HG03432 (cell line): ENCODE measurements at regions not wholly inside any gene's neighbourhood (a gene's known extent, or its start where the extent isn't known, plus 50 kb on each side); places are given as distances from the start of the nearest gene placed in this dataset.
"Not testable (repeated sequence)": the region's sequence is repeated elsewhere in the genome, so short reads cannot be mapped to it uniquely, and the experiment has no call there.

Experiments
- ATAC-seq: cut with Tn5 transposase; IDR thresholded peaks from one replicate; pipeline ENCODE4 v1.9.1; 2021; ENCODE audit warnings: mild to moderate bottlenecking, moderate library complexity; ENCODE audit not compliant: unreplicated experiment

DNA sequence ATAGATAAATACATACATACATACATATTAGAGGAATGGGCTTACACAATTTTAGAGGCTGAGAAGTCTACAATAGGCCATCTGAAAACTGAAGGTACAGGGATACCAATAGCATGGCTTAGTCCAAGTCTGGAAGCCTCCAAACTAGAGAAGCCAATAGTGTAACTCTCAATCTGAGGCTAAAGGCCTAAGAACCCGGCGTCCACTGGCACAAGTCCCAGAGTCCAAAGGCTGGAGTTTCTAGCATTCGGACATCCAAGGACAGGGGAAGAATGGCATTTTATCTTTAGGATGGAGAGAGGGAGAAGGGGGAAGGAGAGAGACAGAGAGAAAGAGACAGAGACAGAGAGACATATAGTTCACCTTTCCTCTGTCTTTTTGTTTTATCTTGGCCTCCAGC lies 63.7 kb upstream of the SYT4 start:
- no peak for ATAC-seq

DNA sequence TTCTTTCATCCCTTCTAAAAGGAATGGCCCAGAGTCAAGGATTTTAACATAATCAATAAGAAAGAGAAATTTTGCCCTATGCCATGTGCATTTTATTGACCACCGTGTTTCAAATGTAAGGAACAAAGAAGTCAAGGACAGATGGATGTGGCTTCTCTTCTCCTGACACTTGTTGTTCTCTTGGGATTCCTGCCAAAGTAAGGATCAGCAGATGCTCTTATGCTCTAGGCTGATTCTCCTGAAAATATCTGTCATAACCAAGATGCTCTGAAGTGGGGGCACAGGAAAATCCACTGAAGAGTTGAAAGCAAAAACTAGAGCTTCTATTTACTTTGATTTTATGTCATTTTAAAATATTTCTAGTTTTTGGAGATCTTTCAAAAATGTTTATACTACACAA lies 72.9 kb upstream of the SYT4 start:
- ATAC-seq: no peak

DNA sequence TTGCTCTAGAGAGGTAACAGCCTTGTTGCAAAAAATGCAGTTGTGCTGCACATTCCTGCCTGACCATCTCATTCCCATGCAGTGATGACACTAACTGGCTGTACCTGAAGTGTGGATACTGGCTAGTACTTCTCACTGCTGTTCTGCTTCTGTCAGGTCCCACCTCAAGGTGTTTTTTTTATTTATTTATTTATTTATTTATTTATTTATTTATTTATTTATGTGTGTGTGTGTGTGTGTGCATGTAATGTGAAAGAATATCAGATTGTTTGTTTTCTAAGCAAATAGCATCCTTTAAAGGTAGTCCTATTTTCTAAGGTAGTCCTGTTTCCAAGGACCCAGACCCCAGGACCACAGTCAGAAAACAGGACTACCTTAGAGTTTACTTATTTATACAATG lies 87.2 kb upstream of the SYT4 start:
- no peak for ATAC-seq

DNA sequence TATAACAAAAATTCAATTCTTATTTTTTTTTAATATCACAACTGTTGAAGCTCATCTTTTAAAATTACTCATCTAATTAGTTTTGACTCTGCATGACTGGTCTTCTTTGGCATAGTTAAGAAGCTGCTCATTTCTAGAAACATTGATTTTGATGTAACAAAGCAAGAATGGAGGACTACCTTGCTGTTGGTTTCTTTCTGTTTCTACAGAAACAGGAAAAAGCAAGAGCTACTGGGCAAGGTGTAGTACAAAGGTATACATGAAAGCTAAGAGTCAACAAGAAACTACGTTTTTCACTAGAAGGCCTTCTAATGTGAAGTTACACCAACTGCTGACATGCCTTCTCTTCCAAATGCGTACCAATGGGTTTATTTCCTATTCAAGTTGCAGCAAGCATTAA lies 90.6 kb upstream of the SYT4 start:
- ATAC-seq: no peak

DNA sequence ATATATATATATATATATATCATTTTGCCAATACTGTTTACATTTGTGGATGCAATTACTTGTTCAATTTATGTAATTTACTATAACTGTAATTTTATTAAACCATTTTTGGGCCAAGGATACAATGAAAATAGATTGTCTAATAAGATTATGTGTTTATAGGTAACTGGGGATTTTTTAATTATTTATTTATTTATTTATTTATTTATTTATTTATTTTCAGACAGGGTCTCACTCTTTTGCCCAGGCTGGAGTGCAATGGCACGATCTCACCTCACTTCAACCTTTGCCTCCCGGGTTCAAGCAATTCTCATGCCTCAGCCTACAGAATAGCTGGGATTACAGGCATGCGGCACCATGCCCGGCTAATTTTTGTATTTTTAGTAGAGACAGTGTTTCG lies 92.0 kb upstream of the SYT4 start:
- ATAC-seq: not testable (repeated sequence)

DNA sequence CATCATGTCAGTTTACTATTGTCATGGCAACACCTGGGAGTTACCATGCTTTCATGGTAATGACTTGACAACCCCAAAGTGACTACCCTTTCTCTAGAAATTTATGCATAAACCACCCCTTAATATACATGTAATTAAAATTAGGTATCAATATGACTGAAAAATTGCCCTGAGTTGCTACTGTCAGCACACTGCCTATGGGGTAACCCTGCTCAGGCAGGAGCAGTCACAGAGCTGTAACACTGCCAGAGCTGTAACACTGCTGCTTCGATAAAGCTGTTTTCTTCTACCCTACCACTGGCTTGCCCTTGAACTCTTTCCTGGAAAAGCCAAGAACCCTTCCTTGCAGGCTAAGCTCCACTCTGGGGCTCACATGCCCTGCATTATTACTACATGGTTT lies 95.5 kb upstream of the SYT4 start:
- ATAC-seq: no peak

DNA sequence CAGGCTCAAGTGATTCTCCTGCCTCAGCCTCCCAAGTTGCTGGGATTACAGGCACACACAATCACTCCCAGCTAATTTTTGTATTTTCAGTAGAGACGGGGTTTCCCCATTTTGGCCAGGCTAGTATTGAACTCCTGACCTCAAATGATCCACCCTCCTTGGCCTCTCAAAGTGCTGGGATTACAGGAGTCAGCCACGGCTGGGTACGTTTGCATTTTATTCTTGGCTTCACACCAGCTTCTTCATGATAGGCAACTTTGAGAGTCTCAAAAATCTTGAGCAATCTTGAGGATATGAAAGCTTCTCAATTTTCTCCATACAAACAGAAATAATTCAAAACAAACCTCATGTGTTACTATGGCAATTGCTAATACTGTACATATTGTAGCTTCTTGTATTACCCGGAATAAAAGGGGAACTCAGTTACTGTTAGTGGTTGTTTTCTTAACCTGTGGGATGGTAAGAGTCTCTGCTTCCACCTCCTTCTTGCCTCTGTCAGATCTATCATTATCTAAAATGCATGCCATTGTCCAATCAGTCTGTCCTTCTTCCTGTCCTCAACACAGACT lies 102.9 kb upstream of the SYT4 start:
- no peak for ATAC-seq

DNA sequence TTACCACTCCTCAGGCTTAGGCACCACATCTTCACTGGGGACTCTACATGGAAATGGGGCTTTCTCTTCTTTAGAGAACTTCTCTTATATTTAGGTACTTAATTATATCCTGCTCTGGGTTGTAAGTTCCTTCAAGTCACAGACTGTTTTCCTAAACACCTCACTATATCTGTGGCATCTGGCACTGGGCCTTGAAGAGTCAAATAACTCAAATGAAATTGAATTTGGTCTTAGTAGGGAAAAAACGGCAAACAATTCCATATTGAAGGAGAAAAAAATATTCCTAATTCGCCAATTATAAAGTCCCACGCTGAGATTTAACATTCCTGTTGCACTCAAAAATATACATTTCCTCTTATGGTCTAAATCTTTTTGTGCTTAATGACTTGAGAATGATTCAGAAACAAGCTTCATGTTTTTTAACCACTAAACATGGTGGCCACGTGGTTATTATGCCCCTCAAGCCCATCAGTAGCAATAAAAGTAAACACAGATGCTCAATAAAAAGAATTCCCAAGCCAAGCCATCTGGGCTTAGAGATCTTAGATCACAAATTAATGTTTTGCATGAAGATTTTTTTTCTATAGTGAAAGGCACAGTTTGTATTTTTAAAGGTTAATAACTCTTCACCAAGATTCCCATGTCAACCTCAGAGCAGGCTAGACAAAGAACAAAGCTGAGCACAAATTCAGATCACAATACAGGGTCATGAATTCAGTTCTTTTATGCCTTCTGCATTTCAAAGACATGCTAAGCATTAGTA lies 105.5 kb upstream of the SYT4 start:
- ATAC-seq: no peak

DNA sequence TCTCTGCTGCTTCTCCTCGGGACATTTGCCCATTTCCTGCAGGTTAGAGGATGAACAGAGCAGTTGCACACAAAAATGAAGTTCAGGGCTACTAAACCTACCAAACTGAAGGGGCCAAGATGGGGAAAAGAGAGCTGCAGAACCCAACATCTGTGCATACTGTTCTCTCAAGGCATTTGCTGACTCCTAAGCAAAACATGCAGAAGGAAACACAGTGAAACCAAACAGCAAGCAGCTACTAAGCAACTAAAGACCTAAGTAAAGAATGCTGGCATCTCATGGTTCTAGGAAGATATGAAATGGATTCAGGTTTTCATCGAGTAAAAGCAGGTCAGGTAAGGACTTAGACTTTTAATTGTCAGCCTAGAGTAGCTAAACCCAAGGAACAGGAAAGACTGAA lies 111.9 kb upstream of the SYT4 start:
- no peak for ATAC-seq

DNA sequence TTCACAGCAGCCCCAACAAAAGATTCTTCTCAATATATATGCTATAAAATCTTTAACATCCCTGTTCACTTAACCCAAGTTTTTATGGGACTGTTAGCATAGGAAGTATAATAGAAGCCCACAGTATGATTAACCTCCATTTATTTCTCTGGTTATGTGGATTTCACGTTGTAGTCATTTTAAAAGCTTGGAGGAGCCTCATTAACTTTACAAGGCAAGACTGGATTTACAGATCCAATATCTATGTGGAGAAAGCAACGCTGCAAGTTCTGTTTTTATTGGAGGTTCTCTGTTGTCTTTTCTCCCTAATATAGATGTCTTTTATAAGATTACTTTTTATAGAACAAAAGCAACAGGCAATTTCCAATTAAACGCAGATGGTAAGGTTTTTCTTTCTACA lies 114.9 kb upstream of the SYT4 start:
- no peak for ATAC-seq

DNA sequence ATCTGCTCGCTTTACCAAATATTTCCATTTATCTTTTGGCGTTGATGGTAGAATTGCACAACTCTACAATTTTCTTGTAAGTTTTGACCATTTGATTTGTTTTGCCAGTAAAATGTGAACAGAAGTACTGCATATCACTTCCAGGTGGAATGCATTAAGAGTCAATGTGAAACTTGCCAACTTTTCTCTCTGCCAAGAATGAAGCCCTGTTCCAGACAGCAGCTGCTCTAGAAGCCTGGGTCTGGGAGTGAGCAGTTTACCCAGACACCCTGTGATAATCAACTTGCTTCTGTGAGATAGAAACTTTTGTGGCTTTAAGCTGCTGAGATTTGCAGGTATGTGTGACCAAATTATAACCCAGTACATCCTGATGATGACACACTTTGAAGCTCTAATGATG lies 115.9 kb upstream of the SYT4 start:
- no peak for ATAC-seq

DNA sequence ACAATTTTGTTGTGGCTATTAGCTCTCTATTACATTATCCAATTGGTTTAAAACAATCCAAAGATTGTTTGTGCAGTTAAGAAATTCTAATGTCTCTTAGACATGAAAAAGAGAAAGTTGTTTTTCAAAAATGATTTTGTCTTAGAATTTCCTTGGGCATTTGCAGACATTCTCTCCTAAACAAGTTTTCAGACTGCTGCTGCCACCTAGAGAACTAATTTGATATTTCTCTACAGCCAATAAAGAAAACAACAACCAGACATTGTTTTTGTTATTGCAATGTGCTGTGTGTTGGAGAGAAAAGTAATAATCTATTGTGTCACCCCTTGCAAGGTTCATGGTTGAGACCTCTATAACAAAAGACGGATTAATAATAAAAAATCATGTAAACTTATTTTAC lies 119.0 kb upstream of the SYT4 start:
- no peak for ATAC-seq

DNA sequence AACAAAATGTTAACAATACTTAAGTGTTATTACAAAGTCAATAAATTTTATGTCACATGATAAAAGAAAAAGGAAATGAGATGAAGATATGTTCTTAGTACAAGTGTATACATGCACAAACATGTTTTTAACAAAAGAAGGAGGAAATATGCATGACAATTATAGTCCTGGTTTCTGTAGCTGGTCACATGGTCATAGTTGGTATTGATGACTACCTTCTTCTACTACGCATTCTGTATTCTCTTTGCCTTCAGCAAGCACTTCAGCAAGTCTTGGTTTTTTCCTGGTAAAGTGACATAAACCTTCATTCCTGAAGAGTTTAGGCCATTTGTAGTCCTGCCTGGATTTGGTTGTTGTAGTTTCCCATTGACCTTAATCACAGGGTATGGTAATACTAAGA lies 121.3 kb upstream of the SYT4 start:
- no peak for ATAC-seq

DNA sequence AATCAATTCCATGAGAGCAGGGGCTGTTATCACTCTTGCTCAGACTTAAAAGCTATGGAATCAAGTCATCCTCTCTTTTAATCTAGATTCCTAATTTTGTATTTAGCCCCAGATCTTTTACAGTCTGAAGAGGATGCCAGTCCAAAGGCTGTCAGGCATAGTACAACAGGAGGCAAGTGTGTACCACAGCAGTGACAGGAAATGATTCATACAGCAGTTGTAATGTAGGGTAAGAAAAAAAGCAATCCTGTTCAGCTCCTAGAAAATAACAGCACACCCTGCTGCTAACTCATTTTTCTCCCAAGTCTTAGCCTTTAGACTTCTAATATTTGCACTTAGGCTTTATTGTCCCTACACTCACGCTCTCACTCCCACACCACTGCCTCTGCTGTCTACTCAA lies 127.8 kb upstream of the SYT4 start:
- no peak for ATAC-seq

DNA sequence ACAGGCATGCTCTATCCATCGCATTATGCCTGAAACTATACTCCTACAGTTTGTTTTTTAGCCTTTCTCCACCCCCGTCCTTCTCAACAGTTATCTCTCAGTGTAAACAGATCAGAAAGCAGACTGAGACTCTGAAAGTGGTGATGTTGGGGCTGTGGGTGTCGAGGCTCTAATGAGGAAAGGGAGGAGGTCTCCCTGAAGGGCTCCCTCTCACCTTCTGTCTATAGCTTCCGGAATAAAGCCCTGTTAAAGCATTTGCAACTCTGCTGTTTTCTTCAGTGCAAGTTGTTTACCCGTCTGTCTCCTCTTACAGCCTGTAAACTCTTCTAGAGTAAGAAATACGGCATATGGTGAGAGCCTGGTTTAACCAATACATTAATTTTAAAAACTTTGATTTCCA lies 136.7 kb upstream of the SYT4 start:
- ATAC-seq: no peak

DNA sequence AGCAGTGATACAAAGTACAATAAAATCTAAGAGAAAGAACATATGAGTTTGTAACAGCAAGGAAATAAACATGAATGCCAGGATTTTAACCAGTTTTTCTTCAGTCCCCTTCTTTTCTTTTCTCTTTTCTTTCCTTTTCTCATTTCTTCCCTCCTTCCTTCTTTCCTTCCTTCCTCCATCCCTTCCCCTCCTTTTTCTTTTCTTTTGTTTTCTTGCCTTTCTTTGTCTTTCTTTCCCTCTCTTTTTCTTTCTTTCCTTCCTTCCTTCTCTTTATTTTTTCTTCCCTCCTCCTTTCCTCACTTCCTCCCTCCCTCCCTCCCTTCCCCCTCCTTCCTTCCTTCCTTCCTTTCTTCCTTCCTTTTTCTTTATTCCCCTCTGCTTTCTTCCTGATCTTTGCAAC lies 142.8 kb upstream of the SYT4 start:
- no peak for ATAC-seq

DNA sequence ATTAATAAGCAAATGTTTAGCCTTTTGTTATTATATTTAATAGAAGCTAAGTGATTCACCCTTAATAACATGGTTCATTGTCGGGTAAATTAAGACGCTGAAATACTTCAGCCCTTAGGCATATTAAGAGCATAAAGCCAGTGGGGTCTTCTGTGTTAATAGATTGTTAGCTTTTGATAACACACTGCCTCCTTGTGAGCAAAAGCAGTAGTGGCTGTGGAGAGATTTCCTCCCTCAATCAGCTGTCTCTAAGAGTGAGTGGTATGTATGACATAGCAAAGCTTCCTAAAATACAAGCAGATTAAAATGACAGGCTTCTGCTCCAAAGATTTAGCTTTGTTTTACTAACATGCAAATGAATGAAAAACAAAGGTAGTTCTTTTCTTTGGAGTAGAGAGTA lies 143.7 kb upstream of the SYT4 start:
- no peak for ATAC-seq

DNA sequence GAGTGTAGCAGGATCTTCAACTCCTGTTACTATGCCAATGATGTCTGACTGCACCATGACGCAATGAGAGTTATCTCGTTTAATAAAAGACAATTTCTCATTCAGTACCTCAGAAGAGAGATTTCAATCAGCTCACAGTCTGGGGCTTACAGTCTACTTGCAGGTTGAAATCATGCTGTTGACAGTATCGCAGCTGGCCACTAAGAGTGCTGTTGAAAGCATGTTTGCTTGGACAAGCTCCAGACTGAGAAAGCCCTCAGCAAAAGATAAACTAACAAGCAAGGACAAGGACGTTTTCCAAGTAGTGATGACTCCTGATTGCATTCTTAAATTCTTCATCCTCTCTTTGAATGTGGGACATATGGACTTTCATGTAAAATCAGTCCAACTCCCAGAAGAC lies 145.2 kb upstream of the SYT4 start:
- ATAC-seq: no peak

DNA sequence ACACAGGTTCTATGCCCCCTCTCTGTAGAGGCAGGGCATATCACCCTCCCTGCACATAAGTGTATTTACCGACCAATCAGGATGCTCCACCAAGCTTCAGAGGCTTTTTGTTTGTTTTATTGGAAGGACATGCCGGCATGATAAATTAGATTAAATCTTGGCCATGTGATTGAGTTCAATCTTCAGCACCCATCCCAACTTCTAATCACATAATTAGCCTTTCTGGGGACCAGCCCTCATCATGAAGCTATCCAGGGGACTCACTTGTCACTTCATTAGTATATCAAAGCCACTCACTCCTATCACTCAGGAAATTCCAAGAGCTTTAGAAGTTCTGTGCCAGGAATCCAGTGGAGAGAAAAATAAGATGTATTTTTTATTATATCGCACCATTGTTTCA lies 158.6 kb upstream of the SYT4 start:
- no peak for ATAC-seq

DNA sequence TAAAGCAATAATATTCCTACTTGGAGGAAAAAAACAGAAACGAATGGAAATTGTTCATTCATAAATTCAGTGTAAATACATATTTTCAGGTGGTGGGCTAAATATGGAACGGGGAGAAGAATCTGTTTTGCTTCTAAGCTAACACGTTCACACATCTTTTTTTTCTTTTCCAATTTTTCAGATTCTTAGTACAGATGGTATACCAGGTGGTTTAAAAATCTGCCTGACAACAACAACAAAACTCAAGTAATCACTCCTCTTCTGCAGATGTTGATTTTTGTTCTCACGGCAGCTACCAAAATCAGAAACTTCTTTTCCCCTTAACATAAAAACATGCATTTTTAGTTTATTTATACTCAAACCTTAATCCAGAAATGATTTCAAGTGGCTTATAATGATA lies 164.8 kb upstream of the SYT4 start:
- no peak for ATAC-seq

DNA sequence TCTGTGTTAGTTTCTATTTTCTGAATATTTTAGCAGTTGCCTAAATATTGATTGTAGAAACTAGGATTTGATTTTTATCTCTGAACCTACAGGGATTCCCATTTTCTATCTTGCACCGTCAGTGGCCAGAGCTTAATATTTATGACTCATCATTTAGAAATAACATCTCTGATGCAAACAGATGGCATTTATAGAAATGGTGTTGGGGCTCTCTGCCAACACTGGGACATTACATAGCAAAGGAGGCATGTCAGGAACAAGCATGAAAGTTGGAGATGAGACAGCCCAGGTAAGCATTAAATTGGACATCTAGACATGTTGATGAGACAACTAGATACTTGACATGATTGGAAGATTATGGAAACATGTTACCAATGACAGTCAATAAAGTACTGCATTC lies 165.3 kb upstream of the SYT4 start:
- ATAC-seq: no peak

DNA sequence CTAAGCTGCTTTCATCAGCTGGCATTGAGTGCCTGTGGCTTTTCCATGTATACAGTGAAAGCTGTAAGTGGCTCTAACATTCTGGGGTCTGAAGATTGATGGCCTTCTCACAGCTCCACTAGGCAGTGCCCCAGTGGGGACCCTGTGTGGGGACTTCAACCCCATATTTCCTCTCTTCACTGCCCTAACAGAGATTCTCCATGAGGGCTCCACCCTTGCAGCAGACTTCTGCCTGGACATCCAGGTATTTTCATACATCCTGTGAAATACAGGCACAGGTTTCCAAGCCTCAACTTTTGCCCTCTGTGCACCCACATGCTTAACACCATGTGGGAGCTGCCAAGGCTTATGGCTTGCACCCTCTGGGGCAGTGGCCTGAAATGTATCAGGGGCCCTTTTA lies 188.2 kb upstream of the SYT4 start:
- ATAC-seq: no peak

DNA sequence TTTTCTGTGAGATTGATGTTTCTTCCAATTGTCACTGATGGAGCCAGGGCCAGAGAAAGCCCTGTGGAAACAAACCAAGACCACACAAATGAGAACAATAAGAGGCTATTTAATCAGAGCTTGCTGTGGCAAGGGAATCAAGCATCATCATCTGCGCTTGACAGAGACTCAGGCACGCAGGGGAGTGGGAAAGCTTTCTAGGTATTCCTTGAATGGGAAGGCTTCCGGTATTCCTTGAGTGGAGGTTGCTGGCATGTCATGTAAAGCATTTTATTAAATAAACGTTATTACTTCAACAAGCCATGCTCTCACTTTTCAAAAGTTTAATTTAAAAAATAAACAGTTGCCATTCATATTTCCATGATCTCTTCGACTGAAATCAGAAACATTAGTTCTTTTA lies 194.6 kb upstream of the SYT4 start:
- ATAC-seq: no peak
